IPS-NIHi7 (cell line): ENCODE measurements at regions not wholly inside any gene's neighbourhood (a gene's known extent, or its start where the extent isn't known, plus 50 kb on each side); places are given as distances from the start of the nearest gene placed in this dataset.
"Not testable (repeated sequence)": the region's sequence is repeated elsewhere in the genome, so short reads cannot be mapped to it uniquely, and the experiment has no call there.

Experiments used
- DNase-seq: peaks from one replicate; pipeline ENCODE4 v3.0.0; 2012; ENCODE audit warnings: mixed read lengths; ENCODE audit errors: extremely low spot score

DNA sequence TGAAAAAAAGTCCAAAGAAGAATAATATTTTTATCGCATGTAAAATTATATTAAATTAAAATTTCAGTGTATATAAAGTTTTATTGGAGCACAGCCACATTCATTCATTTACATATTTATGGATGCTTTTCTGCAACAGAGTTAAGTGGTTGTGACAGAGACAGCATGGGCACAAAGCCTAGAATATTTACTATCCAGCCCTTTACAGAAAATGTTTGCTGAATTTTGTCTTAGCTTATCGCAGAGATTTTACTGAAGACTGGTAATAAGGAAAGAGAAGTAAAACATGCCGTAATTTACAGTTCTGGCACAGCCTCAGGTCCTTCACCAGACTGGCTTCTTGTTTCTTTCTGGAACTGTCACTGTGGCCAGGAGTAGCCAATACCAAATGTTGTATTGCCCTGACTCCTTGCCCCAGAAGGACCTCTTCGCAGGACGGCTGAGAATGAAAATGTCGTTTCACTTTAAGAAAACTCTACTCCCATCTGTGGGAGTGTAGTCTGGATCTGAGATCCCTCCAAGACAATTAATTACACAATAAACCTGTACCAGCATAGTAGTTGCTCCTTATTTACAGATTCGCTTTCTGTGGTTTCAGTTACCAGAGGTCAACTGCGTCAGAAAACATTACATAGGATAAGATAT, 94.9 kb upstream of the GOT2 start:
- no peak for DNase-seq

DNA sequence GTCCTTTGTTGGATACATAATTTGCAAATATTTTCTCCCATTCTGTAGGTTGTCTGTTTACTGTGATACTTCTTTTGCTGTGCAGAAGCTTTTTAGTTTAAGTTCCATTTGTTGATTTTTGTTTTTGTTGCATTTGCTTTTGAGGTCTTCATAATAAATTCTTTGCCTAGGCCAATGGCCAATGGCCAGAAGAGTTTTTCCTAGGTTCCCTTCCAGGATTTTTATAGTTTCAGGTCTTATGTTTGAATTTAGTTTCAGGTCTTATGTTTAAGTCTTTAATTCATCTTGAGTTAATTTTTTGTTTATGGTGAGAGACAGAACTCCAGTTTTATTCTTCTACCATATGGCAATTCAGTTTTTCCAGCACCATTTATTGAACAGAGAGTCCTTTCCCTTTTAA, 90.1 kb upstream of the GOT2 start:
- no peak for DNase-seq

DNA sequence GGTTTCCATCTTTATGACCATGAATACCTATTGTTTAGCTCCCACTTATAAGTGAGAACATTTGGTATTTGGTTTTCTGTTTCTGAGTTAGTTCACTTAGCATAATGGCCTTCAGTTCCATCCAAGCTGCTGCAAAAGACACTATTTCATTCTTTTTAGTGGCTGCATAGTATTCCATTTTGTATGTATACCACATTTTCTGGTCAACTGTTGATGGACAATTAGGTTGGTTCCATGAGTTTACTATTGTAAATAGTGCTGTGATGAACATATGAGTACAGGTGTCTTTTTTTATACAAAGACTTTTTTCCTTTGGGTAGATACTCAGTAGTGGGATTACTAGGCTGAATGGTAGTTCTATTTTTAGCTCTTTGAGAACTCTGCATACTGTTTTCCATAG, 87.8 kb upstream of the GOT2 start:
- DNase-seq: no peak

DNA sequence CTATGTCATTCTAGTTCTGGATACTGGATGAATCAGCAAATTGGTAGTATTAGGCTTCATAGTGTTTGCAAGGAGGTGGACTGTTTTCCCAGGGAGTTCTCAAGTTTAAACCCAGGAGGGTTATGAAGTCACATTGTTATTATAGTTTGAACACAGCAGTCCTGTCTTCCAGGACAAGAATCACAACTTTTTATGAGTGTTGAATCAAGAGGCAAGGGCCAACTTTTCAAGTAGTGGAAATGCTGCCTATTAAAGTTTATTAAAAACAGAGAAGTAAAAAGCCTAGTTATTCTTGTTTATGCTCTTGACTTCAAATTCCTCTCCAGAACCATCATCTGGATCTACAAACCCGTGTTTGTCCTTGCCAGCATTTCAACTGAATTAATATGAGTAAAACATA, 86.3 kb upstream of the GOT2 start:
- no peak for DNase-seq

DNA sequence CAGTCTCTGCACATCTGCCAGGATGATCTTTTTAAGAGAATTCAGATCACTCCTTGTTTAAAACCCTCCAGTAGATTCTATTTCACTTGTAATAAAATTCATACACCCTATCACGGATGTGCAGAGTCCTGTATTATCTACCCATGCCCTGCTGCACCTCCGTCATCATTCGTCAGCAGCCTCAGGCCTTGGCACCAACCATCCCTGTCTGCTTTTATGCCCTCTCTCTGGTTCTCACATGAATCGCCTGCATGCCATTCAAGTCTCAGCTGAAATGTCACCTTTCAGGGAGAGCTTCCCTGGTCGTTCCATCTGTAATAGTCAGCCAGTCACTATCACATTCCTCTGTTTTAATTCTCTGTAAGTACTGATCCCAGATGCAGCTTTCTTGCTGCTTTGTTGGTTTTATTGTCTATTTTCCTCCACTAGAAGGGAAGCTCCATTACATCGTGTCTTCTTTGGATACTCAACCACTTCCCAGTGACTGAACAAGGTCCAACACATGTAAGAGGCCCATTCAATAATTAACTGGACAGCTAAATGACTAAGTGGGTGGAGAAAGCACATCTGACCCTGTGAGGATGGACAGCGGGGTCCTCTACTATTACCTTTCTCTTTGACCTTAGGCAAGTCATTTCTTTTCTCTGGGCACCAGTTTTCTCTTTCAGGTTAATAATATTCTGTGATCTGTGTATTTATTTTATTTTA, 81.2 kb upstream of the GOT2 start:
- no peak for DNase-seq

DNA sequence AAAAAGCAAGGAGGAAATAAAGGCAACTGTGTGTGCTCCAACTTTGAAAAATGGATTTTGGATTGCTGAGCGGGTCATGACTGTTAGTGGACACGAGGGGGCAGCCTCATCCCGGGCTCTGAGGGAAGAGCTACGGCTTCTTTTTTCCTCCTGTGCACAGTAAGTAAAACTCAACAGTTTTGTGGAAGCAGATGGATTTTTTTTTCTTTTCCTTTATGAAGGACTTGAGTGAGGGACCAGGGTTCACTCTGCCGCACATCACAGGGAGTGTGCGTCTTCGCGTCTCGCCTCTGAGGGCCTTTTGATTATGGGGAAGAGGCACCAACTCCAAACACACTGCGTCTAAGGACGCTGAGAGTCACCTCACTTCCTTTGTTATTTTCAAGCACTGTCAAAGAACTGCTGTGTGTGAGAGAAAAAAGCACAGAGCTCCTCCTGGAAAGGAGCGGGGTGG, 80.3 kb upstream of the GOT2 start:
- peak; percentile 80 for DNase-seq

DNA sequence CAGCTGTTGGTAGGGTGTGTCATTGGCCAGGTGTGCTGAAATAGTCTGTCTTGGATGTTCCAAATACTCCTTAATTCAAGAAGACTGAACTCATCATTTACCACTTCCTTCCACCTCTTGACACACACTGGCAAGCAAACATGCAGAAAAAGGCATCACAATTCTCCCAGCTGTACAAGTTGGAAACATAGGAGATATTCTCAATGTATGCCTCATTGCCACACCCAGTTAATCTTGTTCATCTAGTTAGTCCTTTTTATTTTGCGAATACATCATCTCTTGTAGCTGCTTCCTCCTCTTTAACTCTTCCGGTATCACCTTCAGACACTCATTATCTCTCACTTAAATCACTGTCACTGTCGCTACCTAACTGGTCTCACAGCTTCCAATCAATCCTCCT, 75.1 kb upstream of the GOT2 start:
- DNase-seq: no peak

DNA sequence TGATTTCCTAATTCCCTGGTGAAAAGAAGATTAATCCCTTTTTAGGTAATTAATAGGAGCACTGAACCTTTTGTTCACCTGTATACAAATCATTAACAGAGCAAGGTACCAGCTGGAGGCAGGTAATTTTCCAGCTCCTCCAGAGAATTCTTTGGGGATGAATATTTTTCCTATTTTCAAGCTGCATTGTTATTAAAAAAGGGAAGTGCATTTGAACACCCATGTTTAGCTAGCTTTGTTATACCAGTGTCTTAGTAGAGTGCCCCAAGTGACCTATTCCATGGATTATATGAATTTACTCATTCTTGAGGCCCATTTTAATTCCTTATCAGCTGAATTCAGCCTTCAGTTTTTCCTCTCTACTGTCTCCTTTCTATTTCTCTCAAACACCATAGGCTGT, 73.2 kb upstream of the GOT2 start:
- no peak for DNase-seq

DNA sequence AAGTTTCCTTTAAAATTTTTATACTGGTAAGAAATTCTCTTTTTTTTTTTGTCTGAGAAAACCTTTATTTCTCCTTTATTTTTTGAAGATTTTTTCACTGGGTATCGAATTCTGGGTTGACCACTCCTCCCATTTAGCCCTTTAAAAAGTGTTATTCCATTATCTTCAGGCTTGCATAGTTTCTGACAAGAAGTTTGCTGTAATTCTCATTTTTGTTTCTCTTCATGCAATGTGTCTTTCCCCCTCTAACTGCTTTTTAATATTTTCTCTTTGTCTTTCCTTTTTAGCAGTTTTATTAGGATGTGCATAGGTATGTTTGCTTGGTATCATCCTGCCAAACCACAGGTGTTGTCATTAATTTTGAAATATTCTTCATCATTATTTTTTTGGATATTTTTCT, 67.7 kb upstream of the GOT2 start:
- no peak for DNase-seq

DNA sequence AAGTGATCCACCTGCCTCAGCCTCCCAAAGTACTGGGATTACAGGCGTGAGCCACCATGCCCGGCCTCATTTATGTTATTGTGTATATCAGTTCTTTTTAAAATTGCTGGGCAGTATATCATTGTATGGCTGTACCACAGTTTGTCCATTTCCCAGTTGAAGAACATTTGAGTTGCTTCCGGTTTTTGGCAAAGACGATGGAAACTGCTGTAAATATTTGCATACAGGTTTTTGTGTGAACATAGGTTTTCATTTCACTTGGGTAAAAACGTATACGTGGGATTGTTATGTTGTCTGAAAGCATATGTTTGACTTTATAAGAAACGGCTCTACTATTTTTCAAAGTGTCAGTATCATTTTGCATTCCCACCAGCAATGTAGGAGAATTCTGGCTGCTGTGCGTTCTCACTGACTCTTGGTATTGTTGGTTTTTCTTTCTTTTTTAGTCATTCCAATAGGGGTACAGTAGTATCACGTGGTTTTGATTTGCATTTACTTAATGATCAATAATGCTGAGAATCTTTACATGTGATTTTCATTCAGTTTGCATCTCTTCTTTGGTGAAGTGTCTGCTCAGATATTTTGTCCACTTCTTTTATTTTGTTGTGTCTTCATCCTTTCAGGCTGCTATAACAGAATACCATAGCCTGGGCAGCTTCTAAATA, 63.2 kb upstream of the GOT2 start:
- DNase-seq: no peak

DNA sequence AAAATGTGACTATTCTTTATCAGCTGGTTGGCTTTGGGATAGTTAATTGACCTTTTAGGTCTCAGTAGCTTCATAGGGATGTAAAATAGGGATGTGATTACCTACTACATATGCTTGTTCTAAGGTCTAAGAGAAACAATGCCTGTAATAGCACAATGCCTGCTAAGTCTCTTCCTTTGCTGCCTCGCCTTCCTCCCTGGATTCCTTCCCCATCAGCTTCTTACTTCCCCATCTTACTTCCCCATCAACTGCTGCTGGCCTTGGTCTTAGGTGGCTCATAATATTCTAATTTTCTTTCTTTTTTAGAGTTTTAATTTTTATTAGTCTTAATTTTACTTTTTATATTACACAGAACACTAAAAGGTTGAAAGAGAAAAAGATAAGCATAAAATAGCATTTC, 59.2 kb upstream of the GOT2 start:
- no peak for DNase-seq

DNA sequence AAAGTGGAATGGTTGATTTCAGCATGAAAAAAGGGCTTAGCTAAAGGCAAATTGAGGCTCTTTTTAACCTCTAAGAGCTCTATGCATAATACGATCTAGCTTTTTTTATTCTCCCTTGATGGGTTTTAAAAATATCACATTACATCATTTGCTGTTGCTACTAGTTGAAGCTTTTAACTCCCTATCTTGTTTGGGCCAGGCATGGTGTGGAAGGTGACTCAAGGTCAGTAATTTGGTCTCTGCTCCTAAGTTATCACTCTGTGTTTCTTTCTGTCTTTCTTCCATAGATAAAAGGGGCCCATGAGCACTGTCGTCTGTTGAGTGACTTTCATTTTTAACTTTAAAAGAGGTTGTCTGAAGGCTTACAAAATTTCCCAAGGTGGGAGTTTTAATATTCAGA, 58.1 kb upstream of the GOT2 start:
- no peak for DNase-seq

DNA sequence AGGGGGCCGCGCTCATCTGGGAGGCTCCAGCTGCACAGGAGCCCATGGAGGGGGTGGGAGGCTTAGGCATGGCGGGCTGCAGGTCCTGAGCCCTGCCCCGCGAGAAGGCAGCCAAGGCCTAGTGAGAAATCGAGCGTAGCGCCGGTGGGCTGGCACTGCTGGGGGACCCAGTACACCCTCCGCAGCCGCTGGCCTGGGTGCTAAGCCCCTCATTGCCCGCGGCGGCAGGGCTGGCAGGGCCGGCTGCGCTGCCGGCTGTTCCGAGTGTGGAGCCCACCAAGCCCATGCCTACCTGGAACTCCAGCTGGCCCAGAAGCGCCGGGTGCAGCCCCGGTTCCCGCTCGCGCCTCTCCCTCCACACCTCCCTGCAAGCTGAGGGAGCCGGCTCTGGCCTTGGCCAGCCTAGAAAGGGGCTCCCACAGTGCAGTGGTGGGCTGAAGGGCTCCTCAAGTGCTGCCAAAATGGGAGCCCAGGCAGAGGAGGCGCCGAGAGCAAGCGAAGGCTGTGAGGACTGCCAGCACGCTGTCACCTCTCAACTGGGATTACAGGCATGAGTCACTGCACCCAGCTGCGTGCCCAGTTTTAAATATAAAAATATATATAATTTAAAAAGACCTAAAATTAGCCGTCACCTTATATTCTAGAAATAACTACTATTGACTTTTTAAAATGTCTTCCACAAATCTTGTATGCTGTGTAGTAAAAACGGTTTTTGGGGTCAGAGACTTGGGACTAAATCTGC, 56.9 kb upstream of the GOT2 start:
- not testable (repeated sequence) for DNase-seq

DNA sequence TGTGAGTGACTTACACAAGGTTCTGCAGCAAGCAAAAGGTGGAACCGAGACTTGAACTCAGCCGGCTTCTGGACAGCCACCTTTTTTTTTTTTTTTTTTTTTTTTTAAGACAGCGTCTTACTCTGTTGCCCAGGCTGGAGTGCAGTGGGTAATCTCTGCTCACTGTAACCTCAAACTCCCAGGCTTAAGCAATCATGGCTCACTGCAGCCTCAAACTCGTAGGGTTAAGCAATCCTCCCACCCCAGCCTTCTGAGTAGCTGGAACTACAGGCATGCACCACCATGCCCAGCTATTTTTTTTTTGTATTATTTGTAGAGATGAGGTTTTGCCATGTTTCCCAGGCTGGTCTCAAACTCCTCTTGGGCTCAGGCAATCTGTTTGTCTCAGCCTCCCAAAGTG, 55.2 kb upstream of the GOT2 start:
- no peak for DNase-seq
